ENCODE measurements at regions not wholly inside any gene's neighbourhood (a gene's known extent, or its start where the extent isn't known, plus 50 kb on each side); places are given as distances from the start of the nearest gene placed in this dataset.

DNA sequence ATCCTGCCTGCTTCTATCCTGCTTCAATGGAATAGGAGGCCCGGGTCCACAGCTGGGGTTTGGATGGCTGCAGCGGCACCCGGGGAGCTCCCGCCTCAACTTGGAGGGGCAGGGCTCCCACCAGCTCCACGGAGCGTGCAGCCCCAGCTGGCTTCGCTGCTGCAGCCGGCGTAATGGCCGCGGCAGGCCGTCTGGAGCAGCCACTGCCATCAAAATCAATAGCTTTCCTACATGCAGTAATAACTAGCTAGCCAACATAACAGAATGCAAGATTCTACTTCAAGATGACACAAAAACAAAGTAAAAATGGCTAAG is 154.2 kb upstream of the RMP24 start:
- TF ChIP-seq NFRKB (IDR thresholded peaks at IDR 0.05), result no peak
- no peak for TF ChIP-seq SUZ12 (IDR thresholded peaks at IDR 0.05)
- no peak for TF ChIP-seq FOXK2 (IDR thresholded peaks at IDR 0.05)
- no peak for TF ChIP-seq SP1 (IDR thresholded peaks at IDR 0.05)
- no peak for TF ChIP-seq CTBP1 (IDR thresholded peaks at IDR 0.05; ENCODE audit: borderline replicate concordance)
- TF ChIP-seq FOXM1 (IDR thresholded peaks at IDR 0.05; ENCODE audit: borderline replicate concordance), result no peak
- TF ChIP-seq ZNF384 (IDR thresholded peaks at IDR 0.05), result no peak
- TF ChIP-seq BHLHE40 (IDR thresholded peaks at IDR 0.05; ENCODE audit: borderline replicate concordance), result no peak
- CTCF ChIA-PET, result no interaction called here
- DNase-seq (ENCODE audit: extremely low spot score), result no peak
- POLR2A ChIA-PET, result interaction anchor here (1.1 kb wide), 1 partner anchor 24 kb away, joined by 3 read pairs; no protein-coding TSS in a partner anchor

DNA sequence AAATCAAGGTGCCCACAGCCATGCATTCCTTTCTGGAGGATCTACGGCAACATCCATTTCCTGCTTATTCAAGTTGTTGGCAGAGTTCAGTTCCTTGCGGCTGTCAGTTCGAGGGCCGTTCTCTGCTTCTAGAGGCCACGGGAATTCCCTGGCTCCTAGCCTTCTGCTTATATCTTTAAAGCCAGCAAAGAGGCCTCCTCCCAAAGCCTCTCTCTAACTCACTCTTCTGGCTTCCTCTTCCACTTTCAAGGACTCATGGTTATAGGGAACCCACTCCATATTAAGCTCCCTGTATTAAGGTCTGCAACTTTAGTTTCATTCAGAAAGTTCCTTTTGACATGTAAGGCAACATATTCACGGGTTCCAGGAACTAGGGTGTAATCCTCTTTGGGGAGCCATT is 150.1 kb upstream of the RMP24 start:
- ChIA-PET CTCF (no interaction called here), POLR2A (no interaction called here)
- no peak for TF ChIP-seq ELF4 (IDR thresholded peaks at IDR 0.05)
- no peak for TF ChIP-seq FOXK2 (IDR thresholded peaks at IDR 0.05)
- no peak for TF ChIP-seq LEF1 (IDR thresholded peaks at IDR 0.05; ENCODE audit: borderline replicate concordance)
- TF ChIP-seq TARDBP (IDR thresholded peaks at IDR 0.05), result no peak
- TF ChIP-seq ZNF384 (IDR thresholded peaks at IDR 0.05), result no peak
- TF ChIP-seq CTBP1 (IDR thresholded peaks at IDR 0.05; ENCODE audit: borderline replicate concordance), result no peak
- TF ChIP-seq BHLHE40 (IDR thresholded peaks at IDR 0.05; ENCODE audit: borderline replicate concordance), result no peak
- TF ChIP-seq HDGF (IDR thresholded peaks at IDR 0.05; ENCODE audit: borderline replicate concordance), result no peak
- no peak for TF ChIP-seq SP1 (IDR thresholded peaks at IDR 0.05)
- no peak for TF ChIP-seq SUZ12 (IDR thresholded peaks at IDR 0.05)
- no peak for TF ChIP-seq FOXA1 (IDR thresholded peaks at IDR 0.05)
- TF ChIP-seq, protein P1, sequence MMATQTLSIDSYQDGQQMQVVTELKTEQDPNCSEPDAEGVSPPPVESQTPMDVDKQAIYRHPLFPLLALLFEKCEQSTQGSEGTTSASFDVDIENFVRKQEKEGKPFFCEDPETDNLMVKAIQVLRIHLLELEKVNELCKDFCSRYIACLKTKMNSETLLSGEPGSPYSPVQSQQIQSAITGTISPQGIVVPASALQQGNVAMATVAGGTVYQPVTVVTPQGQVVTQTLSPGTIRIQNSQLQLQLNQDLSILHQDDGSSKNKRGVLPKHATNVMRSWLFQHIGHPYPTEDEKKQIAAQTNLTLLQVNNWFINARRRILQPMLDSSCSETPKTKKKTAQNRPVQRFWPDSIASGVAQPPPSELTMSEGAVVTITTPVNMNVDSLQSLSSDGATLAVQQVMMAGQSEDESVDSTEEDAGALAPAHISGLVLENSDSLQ (IDR thresholded peaks at IDR 0.05), result no peak
- no peak for TF ChIP-seq FOXM1 (IDR thresholded peaks at IDR 0.05; ENCODE audit: borderline replicate concordance)
- no peak for TF ChIP-seq L3MBTL2 (conservative IDR thresholded peaks at IDR 0.05)
- no peak for TF ChIP-seq ARNT (IDR thresholded peaks at IDR 0.05)
- no peak for TF ChIP-seq NFRKB (IDR thresholded peaks at IDR 0.05)
- DNase-seq (ENCODE audit: extremely low spot score), result no peak

DNA sequence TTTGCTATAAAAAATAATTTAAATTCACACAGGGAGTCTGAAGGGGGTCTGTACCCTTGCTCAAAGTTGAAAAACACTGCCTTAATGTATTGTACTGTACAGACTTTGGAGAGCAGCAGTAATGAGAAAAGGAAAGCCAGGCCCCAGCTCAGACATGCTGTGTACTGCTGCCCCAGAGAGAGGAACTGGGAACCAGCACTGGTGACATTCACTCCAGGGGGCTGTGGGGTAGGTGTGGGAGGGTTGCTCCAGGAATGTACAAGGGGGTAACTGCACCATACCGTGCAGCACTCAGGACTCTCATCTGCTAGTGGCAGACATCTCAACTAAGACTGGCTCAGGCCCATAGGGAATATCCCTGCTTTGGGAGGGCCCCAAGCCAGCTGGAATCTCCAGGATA is 146.0 kb upstream of the RMP24 start:
- CTCF ChIA-PET, result no interaction called here
- POLR2A ChIA-PET, result no interaction called here
- no peak for TF ChIP-seq LEF1 (IDR thresholded peaks at IDR 0.05; ENCODE audit: borderline replicate concordance)
- TF ChIP-seq FOXA1 (IDR thresholded peaks at IDR 0.05), result no peak
- no peak for TF ChIP-seq HDGF (IDR thresholded peaks at IDR 0.05; ENCODE audit: borderline replicate concordance)
- TF ChIP-seq, protein P1 (IDR thresholded peaks at IDR 0.05), result no peak
- TF ChIP-seq SP1 (IDR thresholded peaks at IDR 0.05), result no peak
- TF ChIP-seq SUZ12 (IDR thresholded peaks at IDR 0.05), result no peak
- no peak for TF ChIP-seq FOXM1 (IDR thresholded peaks at IDR 0.05; ENCODE audit: borderline replicate concordance)
- DNase-seq (ENCODE audit: extremely low spot score), result no peak

DNA sequence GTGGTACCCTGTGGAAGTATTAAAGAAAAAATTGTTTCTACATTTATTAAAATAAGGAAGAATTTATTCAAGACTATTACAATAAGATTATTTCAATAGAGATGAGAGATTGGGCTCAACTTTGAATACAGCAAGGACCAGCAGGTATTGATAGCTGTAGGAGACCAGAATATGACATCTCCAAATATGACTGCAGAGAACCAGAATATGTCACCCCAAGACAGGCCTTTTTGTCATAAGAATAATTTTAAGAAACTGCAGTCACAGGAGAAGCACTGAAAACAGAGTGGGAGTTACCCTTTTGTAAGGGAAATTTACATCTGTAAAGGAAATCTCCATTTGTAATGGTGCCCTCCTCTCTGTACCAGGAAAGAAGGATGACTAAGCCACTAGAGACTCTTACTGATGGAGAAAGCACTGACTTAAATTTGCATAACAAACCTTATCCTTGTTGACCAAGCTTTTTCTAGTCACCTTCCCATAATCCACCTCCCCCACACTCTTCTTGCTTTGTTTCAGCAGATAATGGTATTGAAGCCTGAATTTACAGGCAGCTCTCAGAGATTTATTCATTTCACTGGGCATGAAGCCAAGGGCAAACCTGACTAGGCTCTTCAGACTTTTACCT is 145.1 kb upstream of the RMP24 start:
- ChIA-PET POLR2A (no interaction called here), CTCF (no interaction called here)
- DNase-seq (ENCODE audit: extremely low spot score), result no peak
- TF ChIP-seq SP1 (IDR thresholded peaks at IDR 0.05), result no peak
- TF ChIP-seq SUZ12 (IDR thresholded peaks at IDR 0.05), result no peak
- no peak for TF ChIP-seq FOXM1 (IDR thresholded peaks at IDR 0.05; ENCODE audit: borderline replicate concordance)
- TF ChIP-seq, protein P1 (IDR thresholded peaks at IDR 0.05), result no peak
- TF ChIP-seq ELF4 (IDR thresholded peaks at IDR 0.05), result no peak
- TF ChIP-seq CTBP1 (IDR thresholded peaks at IDR 0.05; ENCODE audit: borderline replicate concordance), result no peak
- TF ChIP-seq FOXK2 (IDR thresholded peaks at IDR 0.05), result no peak
- no peak for TF ChIP-seq NFRKB (IDR thresholded peaks at IDR 0.05)
- no peak for TF ChIP-seq HDGF (IDR thresholded peaks at IDR 0.05; ENCODE audit: borderline replicate concordance)
- no peak for TF ChIP-seq L3MBTL2 (conservative IDR thresholded peaks at IDR 0.05)
- TF ChIP-seq ZNF384 (IDR thresholded peaks at IDR 0.05), result no peak

DNA sequence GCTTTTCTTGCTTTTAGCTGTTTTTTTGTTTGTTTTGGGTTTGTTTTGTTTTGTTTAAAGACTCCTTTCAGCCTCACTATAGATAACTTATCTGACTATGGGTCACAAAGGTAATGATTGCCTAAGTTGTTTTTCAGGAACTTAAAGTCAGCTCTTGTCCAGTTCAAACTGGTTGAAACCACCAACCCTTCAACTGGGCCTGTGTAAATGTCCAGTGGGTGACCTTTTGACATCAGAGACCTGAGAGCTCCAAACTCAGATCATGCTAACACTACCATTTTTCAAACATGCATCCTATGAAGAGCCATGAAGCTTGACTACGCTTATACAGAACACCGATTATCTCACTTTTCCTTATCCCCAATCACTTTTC is 144.6 kb upstream of the RMP24 start:
- POLR2A ChIA-PET, result no interaction called here
- TF ChIP-seq TARDBP (IDR thresholded peaks at IDR 0.05) (no peak), ARNT (IDR thresholded peaks at IDR 0.05) (no peak), SUZ12 (IDR thresholded peaks at IDR 0.05) (no peak), LEF1 (IDR thresholded peaks at IDR 0.05; ENCODE audit: borderline replicate concordance) (no peak)
- DNase-seq (ENCODE audit: extremely low spot score), result no peak
- CTCF ChIA-PET, result no interaction called here

DNA sequence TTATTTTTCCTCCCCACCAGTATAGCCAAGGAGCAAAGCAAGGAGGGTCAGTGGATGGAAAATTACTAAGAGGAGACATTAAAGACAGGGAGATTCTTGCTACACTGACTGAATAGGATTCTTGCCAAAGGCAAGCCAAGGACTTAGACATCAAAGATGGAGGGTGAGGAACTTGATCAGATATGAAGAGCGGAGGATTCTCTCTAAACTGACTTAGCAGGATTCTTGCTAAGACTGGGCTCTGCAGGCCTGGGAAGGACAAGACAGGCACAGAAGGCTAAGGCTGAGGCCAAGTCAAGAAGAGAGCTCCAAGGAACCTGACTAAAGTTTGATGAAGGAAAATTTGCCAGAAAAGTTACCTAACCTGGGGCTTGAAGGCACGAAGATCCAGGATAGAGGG is 143.9 kb upstream of the RMP24 start:
- POLR2A ChIA-PET, result no interaction called here
- CTCF ChIA-PET, result interaction anchor here (0.7 kb wide), 1 partner anchor 8 kb away, joined by 3 read pairs; no protein-coding TSS in a partner anchor
- TF ChIP-seq FOXK2 (IDR thresholded peaks at IDR 0.05) (no peak), LEF1 (IDR thresholded peaks at IDR 0.05; ENCODE audit: borderline replicate concordance) (no peak), NFRKB (IDR thresholded peaks at IDR 0.05) (no peak), ELF4 (IDR thresholded peaks at IDR 0.05) (no peak), SP1 (IDR thresholded peaks at IDR 0.05) (no peak), CTBP1 (IDR thresholded peaks at IDR 0.05; ENCODE audit: borderline replicate concordance) (no peak), FOXA1 (IDR thresholded peaks at IDR 0.05) (no peak), HDGF (IDR thresholded peaks at IDR 0.05; ENCODE audit: borderline replicate concordance) (no peak), ZNF384 (IDR thresholded peaks at IDR 0.05) (no peak), L3MBTL2 (conservative IDR thresholded peaks at IDR 0.05) (no peak), FOXM1 (IDR thresholded peaks at IDR 0.05; ENCODE audit: borderline replicate concordance) (no peak), SUZ12 (IDR thresholded peaks at IDR 0.05) (no peak), BHLHE40 (IDR thresholded peaks at IDR 0.05; ENCODE audit: borderline replicate concordance) (no peak)
- TF ChIP-seq, protein P1 (IDR thresholded peaks at IDR 0.05), result no peak

More for the DNA sequence above, 143.9 kb upstream of the RMP24 start:
- DNase-seq (ENCODE audit: extremely low spot score), result no peak

Data from HEK293T (cell line).